PC-9 (cell line): ENCODE measurements at regions not wholly inside any gene's neighbourhood (a gene's known extent, or its start where the extent isn't known, plus 50 kb on each side); places are given as distances from the start of the nearest gene placed in this dataset.
"Not testable (repeated sequence)": the region's sequence is repeated elsewhere in the genome, so short reads cannot be mapped to it uniquely, and the experiment has no call there.

Experiments used
- BruUV-seq: library from RNA; stranded (reverse); fragments of 400-500 nt; replicated peaks from 2 replicates; lab custom pipeline; 2021; lab: Mats Ljungman, UMichigan
- CTCF ChIA-PET: fragments of 300-600 bp; sonication (Branson Sonifier 250); formaldehyde crosslinking; loops from one replicate; lab custom pipeline; 2022; ENCODE audit warnings: antibody characterized with exemption; lab: Charles Lee
- POLR2A ChIA-PET: fragments of 300-600 bp; sonication (Branson Sonifier 250); formaldehyde crosslinking; loops from one replicate; lab custom pipeline; 2022; ENCODE audit warnings: antibody characterized with exemption; ENCODE audit not compliant: unreplicated experiment; lab: Charles Lee
- DNase-seq, 2 experiments: peaks; one replicate each; pipeline versions ENCODE4 v3.0.0 to v3.0.0-alpha.2; 2015 to 2022; ENCODE audit warnings: mixed read lengths in 1 of 2
- H2AFZ ChIP-seq: fragments of 200-600 bp; sonication (generic); 2 replicates; pipeline ENCODE4 v1.8.1; 2017; ENCODE audit warnings: antibody characterized with exemption
- H3F3A ChIP-seq: fragments of 200-600 bp; sonication (generic); 2 replicates; pipeline ENCODE4 v1.8.1; 2017; ENCODE audit warnings: antibody characterized with exemption, mild to moderate bottlenecking, low read depth; ENCODE audit not compliant: insufficient read depth
- H3K27ac ChIP-seq: fragments of 200-600 bp; sonication (generic); 2 replicates; pipeline ENCODE4 v1.6.1; 2016; ENCODE audit warnings: mixed run types
- H3K27me3 ChIP-seq: fragments of 200-600 bp; sonication (generic); 2 replicates; pipeline ENCODE4 v1.6.1; 2016; ENCODE audit warnings: low read depth, mixed run types; ENCODE audit not compliant: insufficient read depth
- H3K36me3 ChIP-seq: fragments of 200-600 bp; sonication (generic); 2 replicates; pipeline ENCODE4 v1.6.1; 2016; ENCODE audit warnings: low read depth, mixed run types
- H3K4me1 ChIP-seq: fragments of 200-600 bp; sonication (generic); replicated peaks from 2 replicates; pipeline ENCODE4 v1.6.1; 2016; ENCODE audit warnings: mixed run types; ENCODE audit not compliant: insufficient read depth
- H3K4me2 ChIP-seq: fragments of 200-600 bp; sonication (generic); 2 replicates; pipeline ENCODE4 v1.6.1; 2017; ENCODE audit warnings: mixed run types
- H3K4me3 ChIP-seq: fragments of 200-600 bp; sonication (generic); 2 replicates; pipeline ENCODE4 v1.6.1; 2016; ENCODE audit warnings: mixed run types
- H3K79me2 ChIP-seq: fragments of 200-600 bp; sonication (generic); 2 replicates; pipeline ENCODE4 v1.6.1; 2017; ENCODE audit warnings: low read depth, mixed run types
- H3K9me2 ChIP-seq: fragments of 200-600 bp; sonication (generic); 2 replicates; pipeline ENCODE4 v1.8.1; 2017; ENCODE audit warnings: mild to moderate bottlenecking; ENCODE audit not compliant: insufficient read depth
- H3K9me3 ChIP-seq: fragments of 200-600 bp; sonication (generic); 2 replicates; pipeline ENCODE4 v1.8.1; 2016; ENCODE audit warnings: low read depth; ENCODE audit not compliant: insufficient read depth
- H4K20me1 ChIP-seq: fragments of 200-600 bp; sonication (generic); 2 replicates; pipeline ENCODE4 v1.8.1; 2017; ENCODE audit not compliant: insufficient read depth
- intact Hi-C: fragments of 100-400 bp; cut with micrococcal nuclease; formaldehyde crosslinking; loops from one replicate; pipeline ENCODE4 v1.10.0; 2022; ENCODE audit not compliant: unreplicated experiment

DNA sequence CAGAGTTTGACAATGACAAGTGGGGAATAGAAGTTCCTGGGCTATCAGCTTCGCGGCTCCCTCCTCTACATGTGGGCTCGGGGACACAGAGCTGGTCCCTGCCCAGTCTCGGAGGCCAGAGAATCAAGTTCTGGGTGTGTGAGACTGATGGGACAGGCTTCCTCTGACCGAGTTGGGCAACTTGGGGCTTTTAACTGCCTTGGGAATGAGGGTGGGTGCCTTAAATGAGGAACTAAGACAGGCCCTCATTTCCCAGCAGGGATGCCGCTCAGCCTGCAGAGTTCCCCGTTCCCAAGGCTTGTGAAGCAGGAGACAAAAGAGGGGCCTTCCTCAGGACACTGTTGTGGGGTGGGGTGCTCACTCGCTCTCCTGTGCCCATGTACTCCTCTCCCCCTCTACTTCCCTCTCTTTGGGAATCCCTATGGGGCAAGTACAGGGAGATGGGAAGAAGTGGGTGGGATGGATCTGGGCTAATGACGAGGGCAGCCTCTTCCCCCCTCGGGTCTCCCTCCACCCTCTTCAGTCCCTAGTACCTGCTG is 290.2 kb downstream of the BCL2L11 start:
- H3K36me3 ChIP-seq, POLR2A ChIA-PET, H3K9me2 ChIP-seq, H3K4me1 ChIP-seq, intact Hi-C loops, DNase-seq, H3K4me3 ChIP-seq, H3K27ac ChIP-seq, CTCF ChIA-PET, H3K4me2 ChIP-seq, H4K20me1 ChIP-seq, H3K27me3 ChIP-seq, H3F3A ChIP-seq, H3K79me2 ChIP-seq, BruUV-seq, H2AFZ ChIP-seq, H3K9me3 ChIP-seq: not testable (repeated sequence)

DNA sequence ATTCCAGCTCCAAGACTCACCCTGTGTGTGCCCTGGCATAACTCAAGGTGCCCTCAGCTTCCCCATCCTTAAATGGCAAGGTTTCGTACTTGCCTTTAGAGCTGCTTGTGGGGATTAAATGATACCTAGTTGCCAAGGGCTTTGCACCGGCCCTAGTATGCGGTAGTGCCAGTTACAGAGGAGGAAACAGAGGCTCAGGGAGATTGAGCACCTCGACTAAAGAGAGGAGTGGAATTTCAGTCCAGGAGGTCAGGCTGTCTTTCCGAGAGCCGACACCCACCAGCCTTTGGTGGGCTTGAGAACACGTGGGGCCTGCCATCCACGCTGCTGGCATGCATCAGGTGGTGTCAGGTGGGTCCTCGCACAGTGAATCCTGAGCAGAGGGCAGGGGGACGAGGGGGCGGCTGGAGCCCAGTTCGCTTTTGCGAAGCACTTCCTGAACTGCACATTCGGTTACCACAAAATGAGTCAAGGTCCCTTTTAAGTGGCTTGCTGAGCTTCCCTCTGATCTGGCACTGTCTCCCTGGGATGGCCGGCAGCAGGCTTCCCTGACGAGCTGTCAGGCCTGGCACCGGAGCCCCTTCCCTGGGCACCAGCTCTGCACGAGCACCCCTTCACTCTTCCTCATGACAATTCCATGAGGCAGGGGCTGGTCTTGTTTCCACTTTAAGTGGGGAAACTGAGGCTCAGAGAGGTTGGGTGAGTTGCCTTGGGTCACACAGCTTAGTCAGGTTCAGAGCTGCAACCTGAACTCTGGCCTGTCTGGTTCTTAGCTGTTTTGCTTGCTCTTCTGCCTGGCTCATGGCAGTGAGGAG is 291.4 kb downstream of the BCL2L11 start:
- H3K9me2 ChIP-seq, H3K27ac ChIP-seq, DNase-seq, CTCF ChIA-PET, POLR2A ChIA-PET, H3K79me2 ChIP-seq, intact Hi-C loops, H3K4me1 ChIP-seq, H4K20me1 ChIP-seq, H2AFZ ChIP-seq, H3K27me3 ChIP-seq, H3K4me2 ChIP-seq, BruUV-seq, H3K4me3 ChIP-seq, H3K36me3 ChIP-seq, H3F3A ChIP-seq, H3K9me3 ChIP-seq: not testable (repeated sequence)

DNA sequence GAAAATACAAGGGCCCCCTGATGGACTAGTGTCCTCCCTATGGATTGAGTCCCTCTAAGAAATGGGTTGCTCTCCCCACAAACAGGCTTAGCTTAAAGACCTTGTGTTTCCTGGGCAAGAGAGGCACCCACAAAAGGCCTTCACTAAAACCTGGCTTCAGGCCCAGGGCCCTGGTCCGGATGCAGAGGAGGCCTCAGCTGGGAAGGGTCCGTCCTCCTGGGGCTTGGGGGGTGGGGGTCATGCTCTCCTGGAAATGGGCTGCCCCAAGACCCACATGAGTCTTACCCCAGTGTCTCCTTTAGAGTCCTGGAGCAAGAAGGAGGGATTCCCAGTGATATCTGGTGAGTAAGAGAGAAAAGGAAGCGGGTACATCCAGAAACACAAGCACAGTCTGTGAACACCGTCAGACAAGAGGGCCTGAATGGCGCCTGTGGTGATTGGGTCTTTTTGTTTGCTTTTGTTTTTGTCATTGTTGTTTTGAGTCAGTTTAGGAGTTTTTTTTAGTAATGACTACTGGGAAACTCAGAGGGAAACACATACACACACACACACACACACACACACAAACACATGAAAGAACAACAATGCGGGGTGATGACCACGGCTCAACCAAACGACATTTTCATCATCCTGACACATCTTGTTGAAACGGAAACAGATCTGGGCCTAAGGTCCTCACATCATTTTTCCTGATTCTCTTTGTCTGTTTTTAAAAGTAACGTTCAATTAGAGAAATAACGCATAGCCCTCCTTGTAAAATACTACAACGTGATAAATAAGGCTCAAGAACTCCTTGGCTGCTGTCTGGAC is 292.3 kb downstream of the BCL2L11 start:
- H3K4me3 ChIP-seq, H3K9me2 ChIP-seq, POLR2A ChIA-PET, H3K79me2 ChIP-seq, H3K36me3 ChIP-seq, DNase-seq, intact Hi-C loops, H3K27ac ChIP-seq, CTCF ChIA-PET, H3K9me3 ChIP-seq, BruUV-seq, H3F3A ChIP-seq, H3K27me3 ChIP-seq, H4K20me1 ChIP-seq, H3K4me2 ChIP-seq, H2AFZ ChIP-seq, H3K4me1 ChIP-seq: not testable (repeated sequence)

GRCh38 chr2:111413950-111414349 is 293.2 kb downstream of the BCL2L11 start:
- H3K9me3 ChIP-seq, POLR2A ChIA-PET, H3F3A ChIP-seq, H3K27ac ChIP-seq, CTCF ChIA-PET, intact Hi-C loops, BruUV-seq, H3K27me3 ChIP-seq, H3K4me3 ChIP-seq, H2AFZ ChIP-seq, H4K20me1 ChIP-seq, H3K9me2 ChIP-seq, H3K36me3 ChIP-seq: not testable (repeated sequence)
- DNase-seq: peak; percentile 52 to 77
- peak overlapping the region; percentile 40; the same call in 1 of the 2 replicates for H3K4me2 ChIP-seq
- H3K79me2 ChIP-seq: peaks cover 13% of the 10 kb centered on the region
- H3K4me1 ChIP-seq: peaks cover 12% of the 10 kb centered on the region

DNA sequence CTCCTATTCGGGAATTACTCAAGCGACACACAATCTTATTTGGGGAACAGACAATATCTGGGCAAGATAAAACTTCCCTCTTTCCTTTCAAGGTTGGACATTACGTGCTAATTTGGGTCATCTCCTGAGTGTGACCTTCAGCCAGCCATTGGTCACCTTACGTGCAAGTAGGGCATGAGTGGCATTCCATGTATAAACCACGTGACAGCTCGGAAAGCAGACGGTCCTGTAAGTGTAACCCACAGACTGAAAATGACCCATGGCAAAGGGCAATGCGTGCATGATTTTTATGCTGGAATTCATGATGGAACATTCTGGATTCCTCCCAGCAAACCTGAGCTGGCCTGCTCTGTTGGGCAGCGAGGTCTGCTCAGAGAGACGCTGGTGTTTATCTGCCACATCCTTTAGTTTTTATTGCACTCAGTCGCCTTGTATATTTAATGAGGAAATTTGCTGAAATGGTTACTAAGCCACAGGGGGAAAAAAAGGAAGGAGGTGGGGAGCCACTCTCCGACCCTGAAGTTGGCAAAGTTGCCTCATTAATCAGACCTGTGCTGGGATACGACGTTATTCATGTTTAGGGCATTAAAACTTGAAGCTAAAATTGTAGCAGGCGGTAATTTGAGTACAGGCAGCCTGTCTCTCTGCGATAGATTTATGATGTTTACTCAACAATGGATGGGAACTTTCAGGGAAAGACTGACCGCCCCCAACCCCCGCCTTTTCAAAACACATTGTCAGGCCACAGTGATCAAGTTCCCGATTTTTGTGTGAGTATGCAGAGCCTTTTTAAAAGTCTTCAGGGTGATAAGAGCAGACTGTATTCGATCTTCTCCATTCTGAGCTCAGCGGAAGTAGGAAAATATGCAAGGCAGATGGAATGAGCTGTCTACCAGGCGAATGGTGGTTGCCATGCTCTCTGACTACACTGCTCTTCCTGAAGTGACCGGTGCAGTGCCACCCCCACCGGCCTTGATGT is 295.3 kb downstream of the BCL2L11 start:
- H3K4me2 ChIP-seq, H3K4me3 ChIP-seq, intact Hi-C loops, H3K9me2 ChIP-seq, H2AFZ ChIP-seq, BruUV-seq, CTCF ChIA-PET, H3F3A ChIP-seq, H3K27me3 ChIP-seq, H4K20me1 ChIP-seq, H3K27ac ChIP-seq, H3K9me3 ChIP-seq, POLR2A ChIA-PET, DNase-seq, H3K36me3 ChIP-seq: not testable (repeated sequence)
- Histone ChIP-seq H3K79me2 (peaks cover 17% of the 10 kb centered on the region), H3K4me1 (peaks cover 16% of the 10 kb centered on the region)

GRCh38 chr2:111417026-111417425 is 296.3 kb downstream of the BCL2L11 start:
- H3K27me3 ChIP-seq, H3K9me3 ChIP-seq, H3F3A ChIP-seq, H3K4me3 ChIP-seq, POLR2A ChIA-PET, H3K4me2 ChIP-seq, H2AFZ ChIP-seq, H3K9me2 ChIP-seq, CTCF ChIA-PET, BruUV-seq, H4K20me1 ChIP-seq, H3K27ac ChIP-seq, H3K36me3 ChIP-seq, intact Hi-C loops, DNase-seq: not testable (repeated sequence)
- H3K79me2 ChIP-seq: peaks cover 17% of the 10 kb centered on the region
- peaks cover 16% of the 10 kb centered on the region for H3K4me1 ChIP-seq
